ENCODE measurements at regions not wholly inside any gene's neighbourhood (a gene's known extent, or its start where the extent isn't known, plus 50 kb on each side); places are given as distances from the start of the nearest gene placed in this dataset.

GRCh38 chr3:10723991-10724390 is 92.0 kb upstream of the SLC6A11 start:
- Histone ChIP-seq H3K27ac (no peak overlapping the region), H3K4me3 (no peak overlapping the region), H2AFZ (replicated peaks) (peak overlapping the region; percentile 57), H4K20me1 (ENCODE audit: low read depth) (no peaks in the 10 kb centered on the region), H3K9me3 (ENCODE audit: low read depth) (no peaks in the 10 kb centered on the region), H3K36me3 (no peaks in the 10 kb centered on the region), H3K79me2 (ENCODE audit: low read depth) (no peaks in the 10 kb centered on the region), H3F3A (ENCODE audit: low read depth) (no peaks in the 10 kb centered on the region), H3K4me2 (no peak overlapping the region), H3K9ac (no peak overlapping the region), H3K27me3 (no peaks in the 10 kb centered on the region), H3K4me1 (no peaks in the 10 kb centered on the region)
- Mint-ChIP-seq H3K4me3 (no peak overlapping the region), H3K9me3 (peaks cover under 1% of the 10 kb centered on the region), H3K27me3 (ENCODE audit: insufficient read depth, low read depth) (peaks cover 6% of the 10 kb centered on the region), H3K36me3 (no peaks in the 10 kb centered on the region), H3K27ac (no peak overlapping the region), H3K4me1 (no peaks in the 10 kb centered on the region)
- no peak for TF ChIP-seq EZH2phosphoT487 (IDR thresholded peaks at IDR 0.05)
- TF ChIP-seq EZH2 (IDR thresholded peaks at IDR 0.05): no peak
- TF ChIP-seq, protein P1, sequence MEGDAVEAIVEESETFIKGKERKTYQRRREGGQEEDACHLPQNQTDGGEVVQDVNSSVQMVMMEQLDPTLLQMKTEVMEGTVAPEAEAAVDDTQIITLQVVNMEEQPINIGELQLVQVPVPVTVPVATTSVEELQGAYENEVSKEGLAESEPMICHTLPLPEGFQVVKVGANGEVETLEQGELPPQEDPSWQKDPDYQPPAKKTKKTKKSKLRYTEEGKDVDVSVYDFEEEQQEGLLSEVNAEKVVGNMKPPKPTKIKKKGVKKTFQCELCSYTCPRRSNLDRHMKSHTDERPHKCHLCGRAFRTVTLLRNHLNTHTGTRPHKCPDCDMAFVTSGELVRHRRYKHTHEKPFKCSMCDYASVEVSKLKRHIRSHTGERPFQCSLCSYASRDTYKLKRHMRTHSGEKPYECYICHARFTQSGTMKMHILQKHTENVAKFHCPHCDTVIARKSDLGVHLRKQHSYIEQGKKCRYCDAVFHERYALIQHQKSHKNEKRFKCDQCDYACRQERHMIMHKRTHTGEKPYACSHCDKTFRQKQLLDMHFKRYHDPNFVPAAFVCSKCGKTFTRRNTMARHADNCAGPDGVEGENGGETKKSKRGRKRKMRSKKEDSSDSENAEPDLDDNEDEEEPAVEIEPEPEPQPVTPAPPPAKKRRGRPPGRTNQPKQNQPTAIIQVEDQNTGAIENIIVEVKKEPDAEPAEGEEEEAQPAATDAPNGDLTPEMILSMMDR (IDR thresholded peaks at IDR 0.05): no peak
- no peak for DNase-seq (ENCODE audit: low spot score)

DNA sequence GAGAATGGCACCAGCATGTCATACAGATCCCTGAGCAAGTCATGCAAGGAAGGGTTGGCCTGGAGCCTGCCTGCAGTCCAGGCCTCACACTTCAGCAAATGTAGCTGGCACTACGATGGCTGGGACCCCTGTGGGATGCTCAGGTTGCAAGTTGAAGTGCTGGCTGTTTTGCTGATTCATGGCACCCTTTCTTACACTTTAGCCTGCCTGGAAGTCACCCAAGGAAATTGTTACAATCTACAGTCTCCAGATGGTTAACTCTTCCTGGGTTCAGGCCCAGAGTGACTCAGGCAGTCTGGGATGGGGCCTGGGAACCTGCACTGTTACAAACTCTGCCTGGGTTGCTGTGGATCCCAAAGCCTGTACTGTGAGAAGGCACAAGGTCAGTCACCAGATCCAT is 91.0 kb upstream of the SLC6A11 start:
- Histone ChIP-seq H3K4me3 (no peak overlapping the region), H3K9me3 (ENCODE audit: low read depth) (no peaks in the 10 kb centered on the region), H3K36me3 (no peaks in the 10 kb centered on the region), H3K27me3 (no peaks in the 10 kb centered on the region), H3K9ac (no peak overlapping the region), H3K4me2 (no peak overlapping the region), H2AFZ (replicated peaks) (no peak overlapping the region), H3K4me1 (no peaks in the 10 kb centered on the region), H4K20me1 (ENCODE audit: low read depth) (no peaks in the 10 kb centered on the region), H3F3A (ENCODE audit: low read depth) (no peaks in the 10 kb centered on the region), H3K79me2 (ENCODE audit: low read depth) (no peaks in the 10 kb centered on the region), H3K27ac (no peak overlapping the region)
- Mint-ChIP-seq H3K4me1 (no peaks in the 10 kb centered on the region), H3K4me3 (no peak overlapping the region), H3K27ac (no peak overlapping the region), H3K27me3 (ENCODE audit: insufficient read depth, low read depth) (peaks cover 8% of the 10 kb centered on the region), H3K36me3 (no peaks in the 10 kb centered on the region), H3K9me3 (peaks cover 2% of the 10 kb centered on the region)
- TF ChIP-seq EZH2phosphoT487 (IDR thresholded peaks at IDR 0.05): no peak
- TF ChIP-seq, protein P1 (IDR thresholded peaks at IDR 0.05): no peak
- no peak for TF ChIP-seq EZH2 (IDR thresholded peaks at IDR 0.05)
- no peak for DNase-seq (ENCODE audit: low spot score)

DNA sequence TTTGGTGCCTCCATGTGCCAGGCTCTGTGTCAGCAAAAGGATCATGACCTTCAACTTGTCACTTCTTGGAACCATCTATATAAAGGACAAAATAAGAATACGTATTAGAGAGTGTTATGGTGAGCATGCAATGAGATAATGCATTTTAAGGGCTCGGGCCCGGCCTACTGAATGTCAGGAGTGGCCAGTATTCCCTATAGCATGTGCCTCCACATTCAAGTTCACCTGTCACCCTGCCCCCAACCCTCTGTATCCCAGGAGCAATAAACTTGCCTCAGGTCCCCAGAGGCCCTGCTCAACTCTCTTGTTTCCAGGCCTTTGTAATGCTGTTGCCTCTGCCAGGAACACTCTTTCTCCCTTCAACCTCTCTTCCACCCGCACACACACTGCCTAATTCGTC is 90.2 kb upstream of the SLC6A11 start:
- Histone ChIP-seq H3K79me2 (ENCODE audit: low read depth) (no peaks in the 10 kb centered on the region), H3K9ac (no peak overlapping the region), H3F3A (ENCODE audit: low read depth) (no peaks in the 10 kb centered on the region), H3K27me3 (no peaks in the 10 kb centered on the region), H3K4me1 (no peaks in the 10 kb centered on the region), H3K4me3 (no peak overlapping the region), H2AFZ (replicated peaks) (no peak overlapping the region), H4K20me1 (ENCODE audit: low read depth) (no peaks in the 10 kb centered on the region), H3K9me3 (ENCODE audit: low read depth) (no peaks in the 10 kb centered on the region), H3K27ac (no peak overlapping the region), H3K4me2 (no peak overlapping the region), H3K36me3 (no peaks in the 10 kb centered on the region)
- no peak overlapping the region for H3K27ac Mint-ChIP-seq
- peaks cover 5% of the 10 kb centered on the region for H3K9me3 Mint-ChIP-seq
- TF ChIP-seq EZH2 (IDR thresholded peaks at IDR 0.05) (no peak), EZH2phosphoT487 (IDR thresholded peaks at IDR 0.05) (no peak)
- TF ChIP-seq, protein P1 (IDR thresholded peaks at IDR 0.05): no peak
- DNase-seq (ENCODE audit: low spot score): no peak
- H3K27me3 Mint-ChIP-seq (ENCODE audit: insufficient read depth, low read depth): peaks cover 8% of the 10 kb centered on the region
- H3K36me3 Mint-ChIP-seq: no peaks in the 10 kb centered on the region
- no peaks in the 10 kb centered on the region for H3K4me1 Mint-ChIP-seq
- no peak overlapping the region for H3K4me3 Mint-ChIP-seq
